ENCODE measurements at regions not wholly inside any gene's neighbourhood (a gene's known extent, or its start where the extent isn't known, plus 50 kb on each side); places are given as distances from the start of the nearest gene placed in this dataset.

GRCh38 chr1:195450794-195451193 is 1157.4 kb downstream of the KCNT2 start:
- TF ChIP-seq, protein P1, sequence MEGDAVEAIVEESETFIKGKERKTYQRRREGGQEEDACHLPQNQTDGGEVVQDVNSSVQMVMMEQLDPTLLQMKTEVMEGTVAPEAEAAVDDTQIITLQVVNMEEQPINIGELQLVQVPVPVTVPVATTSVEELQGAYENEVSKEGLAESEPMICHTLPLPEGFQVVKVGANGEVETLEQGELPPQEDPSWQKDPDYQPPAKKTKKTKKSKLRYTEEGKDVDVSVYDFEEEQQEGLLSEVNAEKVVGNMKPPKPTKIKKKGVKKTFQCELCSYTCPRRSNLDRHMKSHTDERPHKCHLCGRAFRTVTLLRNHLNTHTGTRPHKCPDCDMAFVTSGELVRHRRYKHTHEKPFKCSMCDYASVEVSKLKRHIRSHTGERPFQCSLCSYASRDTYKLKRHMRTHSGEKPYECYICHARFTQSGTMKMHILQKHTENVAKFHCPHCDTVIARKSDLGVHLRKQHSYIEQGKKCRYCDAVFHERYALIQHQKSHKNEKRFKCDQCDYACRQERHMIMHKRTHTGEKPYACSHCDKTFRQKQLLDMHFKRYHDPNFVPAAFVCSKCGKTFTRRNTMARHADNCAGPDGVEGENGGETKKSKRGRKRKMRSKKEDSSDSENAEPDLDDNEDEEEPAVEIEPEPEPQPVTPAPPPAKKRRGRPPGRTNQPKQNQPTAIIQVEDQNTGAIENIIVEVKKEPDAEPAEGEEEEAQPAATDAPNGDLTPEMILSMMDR (IDR thresholded peaks at IDR 0.05; ENCODE audit: poor library complexity), result no peak
- TF ChIP-seq EZH2phosphoT487 (IDR thresholded peaks at IDR 0.05; ENCODE audit: low read depth, severe bottlenecking, unreplicated experiment), result no peak
